GM12878 (cell line): ENCODE measurements at regions not wholly inside any gene's neighbourhood (a gene's known extent, or its start where the extent isn't known, plus 50 kb on each side); places are given as distances from the start of the nearest gene placed in this dataset.

Source experiments
- BHLHE40 ChIP-seq, 2 experiments: fragments of 450-650 bp in 1 of 2; IDR thresholded peaks; 2 replicates each; pipeline ENCODE4 v1.6.1; 2011 to 2017; ENCODE audit warnings: low read depth in 2 of 2, borderline replicate concordance in 1 of 2, improper control_type of control experiment in 1 of 2, low read length in 1 of 2, mild to moderate bottlenecking in 1 of 2
- EP300 ChIP-seq, 2 experiments: fragments of 150-350 bp in 1 of 2; IDR thresholded peaks; 2 replicates each; pipeline ENCODE4 v1.6.1; 2011 to 2012; ENCODE audit warnings: low read depth in 2 of 2, low read length in 2 of 2, borderline replicate concordance in 1 of 2, improper control_type of control experiment in 1 of 2, inconsistent platforms in 1 of 2; ENCODE audit not compliant: control insufficient read depth in 1 of 2
- EZH2 ChIP-seq: IDR thresholded peaks from 2 replicates; pipeline ENCODE4 v1.6.1; 2012; ENCODE audit warnings: low read depth, mild to moderate bottlenecking, control low read depth, inconsistent platforms, low read length, borderline replicate concordance; ENCODE audit not compliant: control insufficient read depth
- FOS ChIP-seq: IDR thresholded peaks from 3 replicates; pipeline ENCODE4 v1.6.1; 2011; ENCODE audit warnings: borderline replicate concordance; ENCODE audit not compliant: insufficient read length; ENCODE audit errors: extremely low read depth
- JUNB ChIP-seq: IDR thresholded peaks from 2 replicates; pipeline ENCODE4 v1.6.1; 2016; ENCODE audit warnings: antibody characterized with exemption, mild to moderate bottlenecking
- PML ChIP-seq: IDR thresholded peaks from 2 replicates; pipeline ENCODE4 v1.6.1; 2012; ENCODE audit warnings: low read length, inconsistent platforms
- POU2F2 ChIP-seq: IDR thresholded peaks from 3 replicates; pipeline ENCODE4 v1.6.1; 2011; ENCODE audit warnings: low read depth, mild to moderate bottlenecking, low read length, borderline replicate concordance
- STAT1 ChIP-seq: fragments of 450-650 bp; conservative IDR thresholded peaks from 2 replicates; pipeline ENCODE4 v1.6.1; 2014; ENCODE audit warnings: antibody characterized with exemption, mild to moderate bottlenecking
- TAF1 ChIP-seq: IDR thresholded peaks from 2 replicates; pipeline ENCODE4 v1.6.1; 2011; ENCODE audit warnings: mild to moderate bottlenecking, low read depth, low read length, borderline replicate concordance
- YY1 ChIP-seq: IDR thresholded peaks from 2 replicates; pipeline ENCODE4 v1.6.1; 2011; ENCODE audit warnings: low read depth, mild to moderate bottlenecking, low read length
- TF ChIP-seq, protein P1 (sequence below): fragments of 450-650 bp; IDR thresholded peaks from 2 replicates; pipeline ENCODE4 v1.6.1; 2017; ENCODE audit warnings: mild to moderate bottlenecking
- TF ChIP-seq, protein P2 (sequence below), 3 experiments: IDR thresholded peaks in 2 of 3; conservative IDR thresholded peaks in 1 of 3; 2 replicates each; pipeline ENCODE4 v1.5.1; 2011; ENCODE audit warnings: low read depth in 3 of 3, low read length in 3 of 3, mild to moderate bottlenecking in 3 of 3, control low read depth in 2 of 3, moderate library complexity in 2 of 3, inconsistent platforms in 1 of 3, mixed read lengths in 1 of 3; ENCODE audit not compliant: control insufficient read depth in 2 of 3, insufficient read depth in 1 of 3; ENCODE audit errors: extremely low read depth in 1 of 3
- TF ChIP-seq, protein P3 (sequence below): fragments of 450-650 bp; IDR thresholded peaks from 2 replicates; pipeline ENCODE4 v1.6.1; 2014; ENCODE audit warnings: mild to moderate bottlenecking
- TF ChIP-seq, protein P4 (sequence below): IDR thresholded peaks from 2 replicates; pipeline ENCODE4 v1.6.1; 2011; ENCODE audit warnings: low read depth, low read length, improper control_type of control experiment, borderline replicate concordance

DNA sequence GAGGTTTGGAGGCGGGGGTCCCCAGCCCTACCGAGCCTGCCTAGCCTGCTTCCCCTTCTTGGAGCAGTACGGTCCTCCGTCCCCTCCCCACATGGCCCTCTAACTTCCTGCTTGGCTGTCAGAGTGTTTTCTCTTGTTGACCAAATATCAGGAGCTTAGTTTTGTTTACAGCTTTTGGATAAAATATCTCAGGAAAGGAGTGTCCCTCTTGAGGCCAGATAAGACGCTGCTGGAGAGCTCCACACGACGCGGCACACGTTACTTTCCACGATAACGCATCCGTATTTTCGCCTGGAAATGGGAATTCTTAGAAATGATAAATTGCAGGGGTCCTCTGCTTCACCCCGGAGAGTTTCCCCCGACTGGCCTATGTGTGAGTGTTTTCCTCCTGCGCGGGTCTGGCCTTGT lies 182.9 kb downstream of the MAF start:
- TF ChIP-seq JUNB (no peak), EP300 (IDR thresholded peaks at IDR 0.05; ENCODE audit: borderline replicate concordance in 1 of 2, control insufficient read depth in 1 of 2, low read depth in 2 of 2, low read length in 2 of 2) (no peak), EZH2 (no peak), FOS (no peak), YY1 (no peak), TAF1 (no peak), STAT1 (no peak), PML (no peak), POU2F2 (no peak), BHLHE40 (IDR thresholded peaks at IDR 0.05; ENCODE audit: borderline replicate concordance in 1 of 2, low read depth in 2 of 2, low read length in 1 of 2) (no peak)
- TF ChIP-seq, protein P1, sequence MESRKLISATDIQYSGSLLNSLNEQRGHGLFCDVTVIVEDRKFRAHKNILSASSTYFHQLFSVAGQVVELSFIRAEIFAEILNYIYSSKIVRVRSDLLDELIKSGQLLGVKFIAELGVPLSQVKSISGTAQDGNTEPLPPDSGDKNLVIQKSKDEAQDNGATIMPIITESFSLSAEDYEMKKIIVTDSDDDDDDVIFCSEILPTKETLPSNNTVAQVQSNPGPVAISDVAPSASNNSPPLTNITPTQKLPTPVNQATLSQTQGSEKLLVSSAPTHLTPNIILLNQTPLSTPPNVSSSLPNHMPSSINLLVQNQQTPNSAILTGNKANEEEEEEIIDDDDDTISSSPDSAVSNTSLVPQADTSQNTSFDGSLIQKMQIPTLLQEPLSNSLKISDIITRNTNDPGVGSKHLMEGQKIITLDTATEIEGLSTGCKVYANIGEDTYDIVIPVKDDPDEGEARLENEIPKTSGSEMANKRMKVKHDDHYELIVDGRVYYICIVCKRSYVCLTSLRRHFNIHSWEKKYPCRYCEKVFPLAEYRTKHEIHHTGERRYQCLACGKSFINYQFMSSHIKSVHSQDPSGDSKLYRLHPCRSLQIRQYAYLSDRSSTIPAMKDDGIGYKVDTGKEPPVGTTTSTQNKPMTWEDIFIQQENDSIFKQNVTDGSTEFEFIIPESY, result no peak
- TF ChIP-seq, protein P2, sequence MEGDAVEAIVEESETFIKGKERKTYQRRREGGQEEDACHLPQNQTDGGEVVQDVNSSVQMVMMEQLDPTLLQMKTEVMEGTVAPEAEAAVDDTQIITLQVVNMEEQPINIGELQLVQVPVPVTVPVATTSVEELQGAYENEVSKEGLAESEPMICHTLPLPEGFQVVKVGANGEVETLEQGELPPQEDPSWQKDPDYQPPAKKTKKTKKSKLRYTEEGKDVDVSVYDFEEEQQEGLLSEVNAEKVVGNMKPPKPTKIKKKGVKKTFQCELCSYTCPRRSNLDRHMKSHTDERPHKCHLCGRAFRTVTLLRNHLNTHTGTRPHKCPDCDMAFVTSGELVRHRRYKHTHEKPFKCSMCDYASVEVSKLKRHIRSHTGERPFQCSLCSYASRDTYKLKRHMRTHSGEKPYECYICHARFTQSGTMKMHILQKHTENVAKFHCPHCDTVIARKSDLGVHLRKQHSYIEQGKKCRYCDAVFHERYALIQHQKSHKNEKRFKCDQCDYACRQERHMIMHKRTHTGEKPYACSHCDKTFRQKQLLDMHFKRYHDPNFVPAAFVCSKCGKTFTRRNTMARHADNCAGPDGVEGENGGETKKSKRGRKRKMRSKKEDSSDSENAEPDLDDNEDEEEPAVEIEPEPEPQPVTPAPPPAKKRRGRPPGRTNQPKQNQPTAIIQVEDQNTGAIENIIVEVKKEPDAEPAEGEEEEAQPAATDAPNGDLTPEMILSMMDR (IDR thresholded peaks at IDR 0.05 in 2 of 3, conservative IDR thresholded peaks at IDR 0.05 in 1 of 3; ENCODE audit: control insufficient read depth in 2 of 3, extremely low read depth in 1 of 3, insufficient read depth in 1 of 3, low read depth in 3 of 3, low read length in 3 of 3), result no peak
- TF ChIP-seq, protein P3, sequence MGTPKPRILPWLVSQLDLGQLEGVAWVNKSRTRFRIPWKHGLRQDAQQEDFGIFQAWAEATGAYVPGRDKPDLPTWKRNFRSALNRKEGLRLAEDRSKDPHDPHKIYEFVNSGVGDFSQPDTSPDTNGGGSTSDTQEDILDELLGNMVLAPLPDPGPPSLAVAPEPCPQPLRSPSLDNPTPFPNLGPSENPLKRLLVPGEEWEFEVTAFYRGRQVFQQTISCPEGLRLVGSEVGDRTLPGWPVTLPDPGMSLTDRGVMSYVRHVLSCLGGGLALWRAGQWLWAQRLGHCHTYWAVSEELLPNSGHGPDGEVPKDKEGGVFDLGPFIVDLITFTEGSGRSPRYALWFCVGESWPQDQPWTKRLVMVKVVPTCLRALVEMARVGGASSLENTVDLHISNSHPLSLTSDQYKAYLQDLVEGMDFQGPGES, result no peak
- TF ChIP-seq, protein P4, sequence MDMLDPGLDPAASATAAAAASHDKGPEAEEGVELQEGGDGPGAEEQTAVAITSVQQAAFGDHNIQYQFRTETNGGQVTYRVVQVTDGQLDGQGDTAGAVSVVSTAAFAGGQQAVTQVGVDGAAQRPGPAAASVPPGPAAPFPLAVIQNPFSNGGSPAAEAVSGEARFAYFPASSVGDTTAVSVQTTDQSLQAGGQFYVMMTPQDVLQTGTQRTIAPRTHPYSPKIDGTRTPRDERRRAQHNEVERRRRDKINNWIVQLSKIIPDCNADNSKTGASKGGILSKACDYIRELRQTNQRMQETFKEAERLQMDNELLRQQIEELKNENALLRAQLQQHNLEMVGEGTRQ, result no peak
